ENCODE measurements at regions not wholly inside any gene's neighbourhood (a gene's known extent, or its start where the extent isn't known, plus 50 kb on each side); places are given as distances from the start of the nearest gene placed in this dataset.

GRCh38 chr18:77444385-77444784 lies 194.7 kb downstream of the GALR1 start:
- DNase-seq (ENCODE audit: low read depth) = no peak

GRCh38 chr18:77448046-77448445 lies 198.4 kb downstream of the GALR1 start:
- DNase-seq (ENCODE audit: low read depth) = no peak

- DNase-seq (ENCODE audit: low read depth) = no peak
Observed at GRCh38 chr18:77455004-77455403, 205.4 kb downstream of the GALR1 start.

GRCh38 chr18:77457681-77458080 lies 208.0 kb downstream of the GALR1 start:
- DNase-seq (ENCODE audit: low read depth) = no peak

- DNase-seq (ENCODE audit: low read depth) = no peak
Observed at GRCh38 chr18:77461062-77461688, 211.5 kb downstream of the GALR1 start.

GRCh38 chr18:77464917-77465316 lies 215.3 kb downstream of the GALR1 start:
- no peak for DNase-seq (ENCODE audit: low read depth)

GRCh38 chr18:77466890-77467289 lies 217.2 kb downstream of the GALR1 start:
- DNase-seq (ENCODE audit: low read depth) = no peak

GRCh38 chr18:77469131-77469530 lies 219.5 kb downstream of the GALR1 start:
- DNase-seq (ENCODE audit: low read depth) = no peak

GRCh38 chr18:77470569-77471413 lies 221.1 kb downstream of the GALR1 start:
- DNase-seq (ENCODE audit: low read depth) = no peak

- DNase-seq (ENCODE audit: low read depth) = no peak
Observed at GRCh38 chr18:77472509-77472908, 222.9 kb downstream of the GALR1 start.

GRCh38 chr18:77478646-77479442 lies 229.2 kb downstream of the GALR1 start:
- no peak for DNase-seq (ENCODE audit: low read depth)

GRCh38 chr18:77481541-77481940 lies 231.9 kb downstream of the GALR1 start:
- no peak for DNase-seq (ENCODE audit: low read depth)

GRCh38 chr18:77482190-77483085 lies 232.8 kb downstream of the GALR1 start:
- DNase-seq (ENCODE audit: low read depth) = no peak

GRCh38 chr18:77486985-77487384 lies 237.3 kb downstream of the GALR1 start:
- DNase-seq (ENCODE audit: low read depth) = no peak

GRCh38 chr18:77487951-77488740 lies 238.5 kb downstream of the GALR1 start:
- no peak for DNase-seq (ENCODE audit: low read depth)

GRCh38 chr18:77495079-77495478 lies 245.4 kb downstream of the GALR1 start:
- DNase-seq (ENCODE audit: low read depth) = no peak

GRCh38 chr18:77495982-77496690 lies 246.5 kb downstream of the GALR1 start:
- DNase-seq (ENCODE audit: low read depth) = no peak

- DNase-seq (ENCODE audit: low read depth) = no peak
Observed at GRCh38 chr18:77501266-77501665, 251.6 kb downstream of the GALR1 start.

GRCh38 chr18:77505499-77505898 lies 255.9 kb downstream of the GALR1 start:
- DNase-seq (ENCODE audit: low read depth) = no peak

- no peak for DNase-seq (ENCODE audit: low read depth)
Observed at GRCh38 chr18:77512152-77512551, 262.5 kb downstream of the GALR1 start.

Measured in activated gamma-delta T cell treated with anti-CD3 and anti-CD28 coated beads, Interleukin-2, amount 50 U/mL, for 16 hours (primary cell).